WTC11 (cell line): ENCODE measurements at regions not wholly inside any gene's neighbourhood (a gene's known extent, or its start where the extent isn't known, plus 50 kb on each side); places are given as distances from the start of the nearest gene placed in this dataset.

ENCODE experiments used
- ATAC-seq: fragments of 200-7000 bp; cut with Tn5 transposase; 2 replicates; pipeline ENCODE4 v1.10.0; 2021; ENCODE audit warnings: mild to moderate bottlenecking, moderate library complexity
- CTCF ChIA-PET: fragments of 300-600 bp; sonication (Branson Sonifier 250); formaldehyde crosslinking; loops from one replicate; lab custom pipeline; 2021; ENCODE audit warnings: antibody characterized with exemption; lab: Charles Lee
- POLR2A ChIA-PET: fragments of 350-600 bp; sonication (Branson Sonifier 250); formaldehyde crosslinking; loops from one replicate; lab custom pipeline; 2021; ENCODE audit warnings: antibody characterized with exemption; lab: Charles Lee
- DNase-seq: peaks from one replicate; pipeline ENCODE4 v3.0.0; 2021; ENCODE audit warnings: low spot score
- H3K27ac Mint-ChIP-seq: 2 replicates; pipeline ENCODE4 v1.8.0; 2021; ENCODE audit warnings: mixed read lengths
- H3K27me3 Mint-ChIP-seq: 2 replicates; pipeline ENCODE4 v1.8.0; 2021; ENCODE audit warnings: low read depth, mild to moderate bottlenecking, moderate library complexity, mixed read lengths
- H3K36me3 Mint-ChIP-seq: 2 replicates; pipeline ENCODE4 v1.8.0; 2021; ENCODE audit warnings: mixed read lengths
- H3K4me1 Mint-ChIP-seq: 2 replicates; pipeline ENCODE4 v1.8.0; 2022; ENCODE audit warnings: mixed read lengths
- H3K4me3 Mint-ChIP-seq: 2 replicates; pipeline ENCODE4 v1.8.0; 2021; ENCODE audit warnings: mild to moderate bottlenecking, moderate library complexity, mixed read lengths
- H3K9me3 Mint-ChIP-seq: 2 replicates; pipeline ENCODE4 v1.8.0; 2021; ENCODE audit warnings: mixed read lengths
- CDX4 ChIP-seq: fragments of 250-450 bp; sonication (Bioruptor Pico); IDR thresholded peaks from 2 replicates; pipeline ENCODE4 v1.9.0; 2021; ENCODE audit warnings: moderate library complexity, mild to moderate bottlenecking, inconsistent platforms, borderline replicate concordance
- CREM ChIP-seq: sonication (generic); formaldehyde crosslinking; IDR thresholded peaks from 2 replicates; pipeline ENCODE4 v1.8.1; 2022; ENCODE audit warnings: mild to moderate bottlenecking, missing genetic modification reagents, moderate library complexity
- CTCF ChIP-seq: fragments of 200-600 bp; IDR thresholded peaks from 2 replicates; pipeline ENCODE4 v1.8.0; 2022; ENCODE audit warnings: antibody characterized with exemption
- EMX1 ChIP-seq: fragments of 250-450 bp; sonication (Bioruptor Pico); IDR thresholded peaks from 2 replicates; pipeline ENCODE4 v1.8.0; 2021; ENCODE audit warnings: mild to moderate bottlenecking
- FOXK1 ChIP-seq: sonication (generic); formaldehyde crosslinking; IDR thresholded peaks from 2 replicates; pipeline ENCODE4 v1.8.0; 2022; ENCODE audit warnings: mild to moderate bottlenecking, moderate library complexity, missing genetic modification reagents
- FOXP1 ChIP-seq: sonication (generic); formaldehyde crosslinking; IDR thresholded peaks from 2 replicates; pipeline ENCODE4 v1.8.0; 2022; ENCODE audit warnings: missing genetic modification reagents, mild to moderate bottlenecking, moderate library complexity, borderline replicate concordance
- FOXP4 ChIP-seq: sonication (generic); formaldehyde crosslinking; IDR thresholded peaks from 2 replicates; pipeline ENCODE4 v1.8.0; 2022; ENCODE audit warnings: mild to moderate bottlenecking, missing genetic modification reagents
- GTF2I ChIP-seq: fragments of 250-450 bp; sonication (Bioruptor Pico); conservative IDR thresholded peaks from 2 replicates; pipeline ENCODE4 v1.4.0; 2021; ENCODE audit warnings: mild to moderate bottlenecking
- HMGXB4 ChIP-seq: sonication (generic); formaldehyde crosslinking; IDR thresholded peaks from 2 replicates; pipeline ENCODE4 v1.8.1; 2023; ENCODE audit warnings: mild to moderate bottlenecking, moderate library complexity, missing genetic modification reagents
- IRF2 ChIP-seq: sonication (generic); formaldehyde crosslinking; IDR thresholded peaks from 2 replicates; pipeline ENCODE4 v1.8.0; 2022; ENCODE audit warnings: low read depth, missing genetic modification reagents, borderline replicate concordance
- JUN ChIP-seq: sonication (generic); formaldehyde crosslinking; IDR thresholded peaks from 2 replicates; pipeline ENCODE4 v1.8.0; 2023; ENCODE audit warnings: mild to moderate bottlenecking, missing genetic modification reagents
- MAX ChIP-seq: sonication (generic); formaldehyde crosslinking; IDR thresholded peaks from 2 replicates; pipeline ENCODE4 v1.8.0; 2022; ENCODE audit warnings: mild to moderate bottlenecking, missing genetic modification reagents
- MLX ChIP-seq: sonication (generic); formaldehyde crosslinking; IDR thresholded peaks from 2 replicates; pipeline ENCODE4 v1.8.1; 2023; ENCODE audit warnings: mild to moderate bottlenecking, missing genetic modification reagents, moderate library complexity
- NFE2L1 ChIP-seq: sonication (generic); formaldehyde crosslinking; IDR thresholded peaks from 2 replicates; pipeline ENCODE4 v1.8.1; 2023; ENCODE audit warnings: missing genetic modification reagents
- NFYB ChIP-seq: sonication (generic); formaldehyde crosslinking; conservative IDR thresholded peaks from 2 replicates; pipeline ENCODE4 v1.8.0; 2022; ENCODE audit warnings: low read depth, missing genetic modification reagents
- NR3C1 ChIP-seq: sonication (generic); formaldehyde crosslinking; conservative IDR thresholded peaks from 2 replicates; pipeline ENCODE4 v1.8.1; 2023; ENCODE audit warnings: low read depth, mild to moderate bottlenecking, missing genetic modification reagents
- PRRX2 ChIP-seq: fragments of 250-450 bp; sonication (Bioruptor Pico); IDR thresholded peaks from 2 replicates; pipeline ENCODE4 v1.8.0; 2021; ENCODE audit warnings: mild to moderate bottlenecking
- SMAD3 ChIP-seq: sonication (generic); formaldehyde crosslinking; IDR thresholded peaks from 2 replicates; pipeline ENCODE4 v1.8.0; 2022; ENCODE audit warnings: missing genetic modification reagents, mild to moderate bottlenecking, borderline replicate concordance
- TP53 ChIP-seq: sonication (generic); formaldehyde crosslinking; IDR thresholded peaks from 2 replicates; pipeline ENCODE4 v1.8.1; 2023; ENCODE audit warnings: mild to moderate bottlenecking, missing genetic modification reagents
- ZNF121 ChIP-seq: sonication (generic); formaldehyde crosslinking; IDR thresholded peaks from 2 replicates; pipeline ENCODE4 v1.8.0; 2023; ENCODE audit warnings: missing genetic modification reagents
- ZNF138 ChIP-seq: sonication (generic); formaldehyde crosslinking; conservative IDR thresholded peaks from 2 replicates; pipeline ENCODE4 v1.8.1; 2022; ENCODE audit warnings: mild to moderate bottlenecking, moderate library complexity, missing genetic modification reagents
- ZNF232 ChIP-seq: sonication (generic); formaldehyde crosslinking; IDR thresholded peaks from 2 replicates; pipeline ENCODE4 v1.8.0; 2022; ENCODE audit warnings: mild to moderate bottlenecking, missing genetic modification reagents
- TF ChIP-seq, protein P1 (sequence below): sonication (generic); formaldehyde crosslinking; IDR thresholded peaks from 2 replicates; pipeline ENCODE4 v1.8.1; 2022; ENCODE audit warnings: mild to moderate bottlenecking, moderate library complexity, missing genetic modification reagents
- TF ChIP-seq, protein P2 (sequence below): sonication (generic); formaldehyde crosslinking; IDR thresholded peaks from 2 replicates; pipeline ENCODE4 v1.8.0; 2022; ENCODE audit warnings: mild to moderate bottlenecking, missing genetic modification reagents
- TF ChIP-seq, protein P3 (sequence below): sonication (generic); formaldehyde crosslinking; IDR thresholded peaks from 2 replicates; pipeline ENCODE4 v1.8.1; 2023; ENCODE audit warnings: mild to moderate bottlenecking, missing genetic modification reagents

DNA sequence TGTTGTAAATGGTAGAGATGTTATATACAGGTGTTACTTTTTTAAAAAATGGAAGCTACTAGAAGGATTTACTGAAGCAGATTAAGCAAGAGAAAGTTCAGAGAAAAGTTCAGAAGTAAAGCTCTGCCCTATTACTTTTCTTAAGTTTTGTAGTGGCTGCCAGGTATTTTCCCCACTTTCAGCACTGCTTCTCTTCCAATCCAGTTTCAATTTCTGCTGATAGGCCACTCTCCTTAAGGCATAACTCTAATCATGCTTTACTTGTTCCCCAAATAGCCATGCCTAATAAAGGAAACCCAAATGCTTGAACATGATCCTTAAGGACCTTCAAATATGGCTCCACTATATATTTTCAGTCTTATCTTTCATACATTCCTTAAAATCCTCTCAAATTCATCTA is 880.8 kb upstream of the CDH2 start:
- DNase-seq (no peak), ATAC-seq (no peak)
- H3K9me3 Mint-ChIP-seq, result peaks cover 12% of the 10 kb centered on the region
- POLR2A ChIA-PET, result no interaction called here
- H3K36me3 Mint-ChIP-seq, result peaks cover under 1% of the 10 kb centered on the region; the same call in 1 of the 2 replicates
- CTCF ChIA-PET, result interaction anchor here (1.1 kb wide), 1 partner anchor 45 kb away, joined by 3 read pairs; no protein-coding TSS in a partner anchor
- no peak overlapping the region for H3K27ac Mint-ChIP-seq
- H3K4me1 Mint-ChIP-seq, result peaks cover 3% of the 10 kb centered on the region; the same call in 1 of the 2 replicates
- H3K4me3 Mint-ChIP-seq, result no peak overlapping the region
- H3K27me3 Mint-ChIP-seq, result no peaks in the 10 kb centered on the region
- TF ChIP-seq ZNF121 (CRISPR knock-in tag) (no peak), EMX1 (CRISPR knock-in tag) (no peak), MLX (CRISPR knock-in tag) (no peak), PRRX2 (CRISPR knock-in tag) (no peak), MAX (CRISPR knock-in tag) (no peak), ZNF138 (no peak), FOXK1 (no peak), CDX4 (CRISPR knock-in tag) (no peak), CREM (CRISPR knock-in tag) (no peak), HMGXB4 (CRISPR knock-in tag) (no peak), IRF2 (no peak), NFE2L1 (no peak), NR3C1 (CRISPR knock-in tag) (no peak)
- TF ChIP-seq, protein P1, sequence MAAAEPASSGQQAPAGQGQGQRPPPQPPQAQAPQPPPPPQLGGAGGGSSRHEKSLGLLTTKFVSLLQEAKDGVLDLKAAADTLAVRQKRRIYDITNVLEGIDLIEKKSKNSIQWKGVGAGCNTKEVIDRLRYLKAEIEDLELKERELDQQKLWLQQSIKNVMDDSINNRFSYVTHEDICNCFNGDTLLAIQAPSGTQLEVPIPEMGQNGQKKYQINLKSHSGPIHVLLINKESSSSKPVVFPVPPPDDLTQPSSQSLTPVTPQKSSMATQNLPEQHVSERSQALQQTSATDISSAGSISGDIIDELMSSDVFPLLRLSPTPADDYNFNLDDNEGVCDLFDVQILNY (CRISPR knock-in tag), result no peak

DNA sequence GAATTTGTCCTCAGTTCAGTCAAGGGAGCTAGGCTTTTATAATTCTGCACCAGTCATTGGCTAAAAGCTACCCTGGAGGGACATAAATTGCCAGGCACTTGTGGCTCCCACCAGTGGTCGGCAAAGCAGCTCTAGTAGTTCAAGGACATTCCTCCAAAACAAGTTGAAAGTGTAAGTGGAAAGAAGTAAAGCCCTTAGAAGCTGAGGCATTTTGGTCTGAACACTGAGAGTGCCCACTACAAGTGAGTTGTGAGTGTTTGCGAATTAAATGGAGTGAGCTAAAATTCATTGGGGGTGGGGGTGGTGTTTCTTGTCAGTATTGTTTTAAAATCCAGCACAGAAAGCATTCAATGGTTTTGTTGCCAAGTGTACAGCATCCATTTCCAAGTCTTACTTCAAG is 879.9 kb upstream of the CDH2 start:
- no peak overlapping the region for H3K27ac Mint-ChIP-seq
- peaks cover 3% of the 10 kb centered on the region; the same call in 1 of the 2 replicates for H3K4me1 Mint-ChIP-seq
- POLR2A ChIA-PET, result interaction anchor here (0.7 kb wide), 1 partner anchor 887 kb away, joined by 4 read pairs; no protein-coding TSS in a partner anchor
- H3K27me3 Mint-ChIP-seq, result no peaks in the 10 kb centered on the region
- CTCF ChIA-PET, result interaction anchor here (1.1 kb wide), 1 partner anchor 44 kb away, joined by 3 read pairs; no protein-coding TSS in a partner anchor
- ATAC-seq, result peak; percentile 52
- TF ChIP-seq JUN (no peak), ZNF232 (CRISPR knock-in tag) (no peak), FOXP4 (CRISPR knock-in tag) (no peak), NFYB (CRISPR knock-in tag) (no peak), SMAD3 (no peak), GTF2I (CRISPR knock-in tag) (no peak), CTCF (no peak), FOXP1 (CRISPR knock-in tag) (no peak), TP53 (CRISPR knock-in tag) (no peak)
- TF ChIP-seq, protein P2, sequence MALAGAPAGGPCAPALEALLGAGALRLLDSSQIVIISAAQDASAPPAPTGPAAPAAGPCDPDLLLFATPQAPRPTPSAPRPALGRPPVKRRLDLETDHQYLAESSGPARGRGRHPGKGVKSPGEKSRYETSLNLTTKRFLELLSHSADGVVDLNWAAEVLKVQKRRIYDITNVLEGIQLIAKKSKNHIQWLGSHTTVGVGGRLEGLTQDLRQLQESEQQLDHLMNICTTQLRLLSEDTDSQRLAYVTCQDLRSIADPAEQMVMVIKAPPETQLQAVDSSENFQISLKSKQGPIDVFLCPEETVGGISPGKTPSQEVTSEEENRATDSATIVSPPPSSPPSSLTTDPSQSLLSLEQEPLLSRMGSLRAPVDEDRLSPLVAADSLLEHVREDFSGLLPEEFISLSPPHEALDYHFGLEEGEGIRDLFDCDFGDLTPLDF (CRISPR knock-in tag), result no peak
- TF ChIP-seq, protein P3, sequence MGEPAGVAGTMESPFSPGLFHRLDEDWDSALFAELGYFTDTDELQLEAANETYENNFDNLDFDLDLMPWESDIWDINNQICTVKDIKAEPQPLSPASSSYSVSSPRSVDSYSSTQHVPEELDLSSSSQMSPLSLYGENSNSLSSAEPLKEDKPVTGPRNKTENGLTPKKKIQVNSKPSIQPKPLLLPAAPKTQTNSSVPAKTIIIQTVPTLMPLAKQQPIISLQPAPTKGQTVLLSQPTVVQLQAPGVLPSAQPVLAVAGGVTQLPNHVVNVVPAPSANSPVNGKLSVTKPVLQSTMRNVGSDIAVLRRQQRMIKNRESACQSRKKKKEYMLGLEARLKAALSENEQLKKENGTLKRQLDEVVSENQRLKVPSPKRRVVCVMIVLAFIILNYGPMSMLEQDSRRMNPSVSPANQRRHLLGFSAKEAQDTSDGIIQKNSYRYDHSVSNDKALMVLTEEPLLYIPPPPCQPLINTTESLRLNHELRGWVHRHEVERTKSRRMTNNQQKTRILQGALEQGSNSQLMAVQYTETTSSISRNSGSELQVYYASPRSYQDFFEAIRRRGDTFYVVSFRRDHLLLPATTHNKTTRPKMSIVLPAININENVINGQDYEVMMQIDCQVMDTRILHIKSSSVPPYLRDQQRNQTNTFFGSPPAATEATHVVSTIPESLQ (CRISPR knock-in tag), result no peak
- TF ChIP-seq, all 79 proteins: peak for 0
- Mint-ChIP-seq H3K4me3 (no peak overlapping the region), H3K36me3 (peaks cover 7% of the 10 kb centered on the region), H3K9me3 (peaks cover 21% of the 10 kb centered on the region)
- no peak for DNase-seq
